HG03064 (cell line): ENCODE measurements at regions not wholly inside any gene's neighbourhood (a gene's known extent, or its start where the extent isn't known, plus 50 kb on each side); places are given as distances from the start of the nearest gene placed in this dataset.

ENCODE experiments used
- ATAC-seq: cut with Tn5 transposase; IDR thresholded peaks from one replicate; pipeline ENCODE4 v1.9.1; 2021; ENCODE audit warnings: low read depth; ENCODE audit not compliant: unreplicated experiment

GRCh38 chr2:57834666-57835065 lies 211.9 kb upstream of the VRK2 start:
- no peak for ATAC-seq

GRCh38 chr2:57842531-57842930 lies 204.1 kb upstream of the VRK2 start:
- no peak for ATAC-seq

- ATAC-seq, result no peak
Measured at GRCh38 chr2:57843158-57843557, 203.4 kb upstream of the VRK2 start.

GRCh38 chr2:57848723-57849122 lies 197.9 kb upstream of the VRK2 start:
- no peak for ATAC-seq

- no peak for ATAC-seq
Measured at GRCh38 chr2:57849843-57850242, 196.8 kb upstream of the VRK2 start.

GRCh38 chr2:57850415-57851130 lies 196.0 kb upstream of the VRK2 start:
- no peak for ATAC-seq

GRCh38 chr2:57855212-57855611 lies 191.4 kb upstream of the VRK2 start:
- ATAC-seq, result no peak

GRCh38 chr2:57859755-57860154 lies 186.9 kb upstream of the VRK2 start:
- no peak for ATAC-seq

GRCh38 chr2:57862153-57862552 lies 184.5 kb upstream of the VRK2 start:
- ATAC-seq, result no peak

- ATAC-seq, result no peak
Measured at GRCh38 chr2:57862727-57863126, 183.9 kb upstream of the VRK2 start.

- ATAC-seq, result no peak
Measured at GRCh38 chr2:57864926-57865325, 181.7 kb upstream of the VRK2 start.

GRCh38 chr2:57867730-57868129 lies 178.9 kb upstream of the VRK2 start:
- no peak for ATAC-seq

- no peak for ATAC-seq
Measured at GRCh38 chr2:57868619-57869139, 177.9 kb upstream of the VRK2 start.

GRCh38 chr2:57869758-57870344 lies 176.8 kb upstream of the VRK2 start:
- ATAC-seq, result no peak

- ATAC-seq, result no peak
Measured at GRCh38 chr2:57876313-57876712, 170.3 kb upstream of the VRK2 start.

GRCh38 chr2:57877811-57878170 lies 168.8 kb upstream of the VRK2 start:
- no peak for ATAC-seq

GRCh38 chr2:57878171-57878865 lies 168.3 kb upstream of the VRK2 start:
- no peak for ATAC-seq

- no peak for ATAC-seq
Measured at GRCh38 chr2:57878866-57879210, 167.8 kb upstream of the VRK2 start.

GRCh38 chr2:57880446-57880845 lies 166.2 kb upstream of the VRK2 start:
- no peak for ATAC-seq

GRCh38 chr2:57880967-57881366 lies 165.6 kb upstream of the VRK2 start:
- no peak for ATAC-seq

- no peak for ATAC-seq
Measured at GRCh38 chr2:57881998-57882888, 164.4 kb upstream of the VRK2 start.
